MM.1S (cell line): ENCODE measurements at regions not wholly inside any gene's neighbourhood (a gene's known extent, or its start where the extent isn't known, plus 50 kb on each side); places are given as distances from the start of the nearest gene placed in this dataset.

ENCODE experiments used
- DNase-seq: peaks from one replicate; pipeline ENCODE4 v3.0.0-alpha.2; 2015
- H2AFZ ChIP-seq: fragments of 300-600 bp; sonication (generic); 2 replicates; pipeline ENCODE4 v1.6.0; 2016; ENCODE audit warnings: antibody characterized with exemption, low read length
- H3F3A ChIP-seq: fragments of 300-600 bp; sonication (generic); 2 replicates; pipeline ENCODE4 v1.6.1; 2016; ENCODE audit warnings: mild to moderate bottlenecking, antibody characterized with exemption, low read length, moderate library complexity, mixed read lengths; ENCODE audit not compliant: insufficient read depth
- H3K27ac ChIP-seq: fragments of 300-600 bp; sonication (generic); 2 replicates; pipeline ENCODE4 v1.5.1; 2016; ENCODE audit warnings: mild to moderate bottlenecking, low read length
- H3K27me3 ChIP-seq: fragments of 300-600 bp; sonication (generic); replicated peaks from 2 replicates; pipeline ENCODE4 v1.6.0; 2016; ENCODE audit warnings: low read length; ENCODE audit not compliant: insufficient read depth
- H3K36me3 ChIP-seq: fragments of 300-600 bp; sonication (generic); replicated peaks from 2 replicates; pipeline ENCODE4 v1.6.1; 2016; ENCODE audit warnings: mild to moderate bottlenecking, low read length, mixed read lengths; ENCODE audit not compliant: insufficient read depth
- H3K4me1 ChIP-seq: fragments of 300-600 bp; sonication (generic); 2 replicates; pipeline ENCODE4 v1.6.1; 2016; ENCODE audit warnings: low read length, mixed read lengths
- H3K4me2 ChIP-seq: fragments of 300-600 bp; sonication (generic); 2 replicates; pipeline ENCODE4 v1.6.0; 2016; ENCODE audit warnings: low read depth, low read length
- H3K4me3 ChIP-seq: fragments of 300-600 bp; sonication (generic); 2 replicates; pipeline ENCODE4 v1.5.1; 2016; ENCODE audit warnings: low read length, mixed read lengths
- H3K79me2 ChIP-seq: fragments of 300-600 bp; sonication (generic); 2 replicates; pipeline ENCODE4 v1.6.1; 2016; ENCODE audit warnings: mixed run types, low read length, mixed read lengths
- H3K9ac ChIP-seq: fragments of 300-600 bp; sonication (generic); 2 replicates; pipeline ENCODE4 v1.6.1; 2016; ENCODE audit warnings: low read length, mixed read lengths
- H3K9me2 ChIP-seq: fragments of 300-600 bp; sonication (generic); replicated peaks from 2 replicates; pipeline ENCODE4 v1.6.1; 2016; ENCODE audit warnings: mild to moderate bottlenecking, low read length, mixed read lengths; ENCODE audit not compliant: insufficient read depth
- H3K9me3 ChIP-seq: fragments of 300-600 bp; sonication (generic); replicated peaks from 2 replicates; pipeline ENCODE4 v1.6.1; 2016; ENCODE audit warnings: mild to moderate bottlenecking, low read length, mixed read lengths; ENCODE audit not compliant: insufficient read depth
- H4K20me1 ChIP-seq: fragments of 300-600 bp; sonication (generic); 2 replicates; pipeline ENCODE4 v1.6.1; 2016; ENCODE audit warnings: mild to moderate bottlenecking, low read length, moderate library complexity, mixed read lengths; ENCODE audit not compliant: insufficient read depth
- EZH2 ChIP-seq: fragments of 300-600 bp; sonication (generic); optimal IDR thresholded peaks from 2 replicates; pipeline ENCODE3; 2017; ENCODE audit warnings: low read depth, mild to moderate bottlenecking, antibody characterized with exemption, low read length, mixed read lengths
- EZH2phosphoT487 ChIP-seq: fragments of 300-600 bp; sonication (generic); IDR thresholded peaks from 2 replicates; pipeline ENCODE4 v1.6.1; 2018; ENCODE audit warnings: antibody characterized with exemption, low read length
- TF ChIP-seq, protein P1 (sequence below): fragments of 300-600 bp; sonication (generic); IDR thresholded peaks from 2 replicates; pipeline ENCODE4 v1.5.1; 2016; ENCODE audit warnings: antibody characterized with exemption, low read length, mixed read lengths

- Histone ChIP-seq H3K9me2 (no peaks in the 10 kb centered on the region), H3K9ac (no peak overlapping the region)
- TF ChIP-seq, protein P1, sequence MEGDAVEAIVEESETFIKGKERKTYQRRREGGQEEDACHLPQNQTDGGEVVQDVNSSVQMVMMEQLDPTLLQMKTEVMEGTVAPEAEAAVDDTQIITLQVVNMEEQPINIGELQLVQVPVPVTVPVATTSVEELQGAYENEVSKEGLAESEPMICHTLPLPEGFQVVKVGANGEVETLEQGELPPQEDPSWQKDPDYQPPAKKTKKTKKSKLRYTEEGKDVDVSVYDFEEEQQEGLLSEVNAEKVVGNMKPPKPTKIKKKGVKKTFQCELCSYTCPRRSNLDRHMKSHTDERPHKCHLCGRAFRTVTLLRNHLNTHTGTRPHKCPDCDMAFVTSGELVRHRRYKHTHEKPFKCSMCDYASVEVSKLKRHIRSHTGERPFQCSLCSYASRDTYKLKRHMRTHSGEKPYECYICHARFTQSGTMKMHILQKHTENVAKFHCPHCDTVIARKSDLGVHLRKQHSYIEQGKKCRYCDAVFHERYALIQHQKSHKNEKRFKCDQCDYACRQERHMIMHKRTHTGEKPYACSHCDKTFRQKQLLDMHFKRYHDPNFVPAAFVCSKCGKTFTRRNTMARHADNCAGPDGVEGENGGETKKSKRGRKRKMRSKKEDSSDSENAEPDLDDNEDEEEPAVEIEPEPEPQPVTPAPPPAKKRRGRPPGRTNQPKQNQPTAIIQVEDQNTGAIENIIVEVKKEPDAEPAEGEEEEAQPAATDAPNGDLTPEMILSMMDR: no peak
- TF ChIP-seq EZH2 (no peak), EZH2phosphoT487 (no peak)
These were observed 246.8 kb downstream of the ADGRG6 start for GRCh38 chr6:142548566-142548965.

DNA sequence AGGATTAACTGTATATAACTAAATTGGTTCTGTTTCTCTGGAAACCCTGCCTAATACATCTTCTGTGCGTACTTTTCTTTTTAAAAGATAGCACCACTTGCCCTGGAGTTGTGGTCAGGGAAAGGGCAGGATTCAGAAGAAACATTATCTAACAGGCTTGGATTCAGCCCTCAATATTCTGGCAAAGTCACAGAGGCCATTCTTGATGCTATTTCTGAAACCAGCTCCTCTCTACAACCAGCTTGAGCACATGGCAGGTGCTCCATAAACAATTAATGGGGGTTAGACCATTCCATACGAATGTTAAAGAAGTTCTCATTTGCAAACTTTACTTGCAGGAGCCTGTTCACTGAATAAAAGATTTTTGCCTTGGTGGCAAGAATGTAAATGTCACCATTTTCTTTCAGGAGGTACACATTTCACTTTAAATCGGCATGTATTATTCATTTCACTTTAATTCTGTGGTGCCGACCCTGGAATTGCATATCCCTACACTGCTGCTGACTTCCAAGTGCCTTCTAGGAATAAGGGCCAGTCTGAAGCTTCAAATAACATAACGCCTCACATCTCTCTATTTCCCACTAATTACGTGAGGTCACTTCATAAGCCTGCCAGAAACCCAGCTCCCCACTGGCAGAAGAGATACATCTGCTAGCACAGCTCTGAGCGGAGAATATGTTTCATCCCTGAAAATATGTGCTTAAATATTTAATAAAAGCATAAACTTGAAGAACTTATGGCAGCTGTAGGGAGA is 248.7 kb downstream of the ADGRG6 start:
- TF ChIP-seq, protein P1: no peak
- TF ChIP-seq EZH2 (no peak), EZH2phosphoT487 (no peak)
- no peaks in the 10 kb centered on the region for H3K4me1 ChIP-seq
- no peak overlapping the region for H3K4me2 ChIP-seq
- H2AFZ ChIP-seq: no peak overlapping the region
- no peaks in the 10 kb centered on the region for H4K20me1 ChIP-seq
- H3K9me3 ChIP-seq: no peaks in the 10 kb centered on the region
- no peaks in the 10 kb centered on the region for H3F3A ChIP-seq
- no peaks in the 10 kb centered on the region for H3K36me3 ChIP-seq
- no peaks in the 10 kb centered on the region for H3K27me3 ChIP-seq
- H3K27ac ChIP-seq: no peak overlapping the region
- no peak overlapping the region for H3K4me3 ChIP-seq
- DNase-seq: no peak
- no peaks in the 10 kb centered on the region for H3K79me2 ChIP-seq
- H3K9me2 ChIP-seq: no peaks in the 10 kb centered on the region
- H3K9ac ChIP-seq: no peak overlapping the region

More at GRCh38 chr6:142548566-142548965, 246.8 kb downstream of the ADGRG6 start:
- no peaks in the 10 kb centered on the region for H3F3A ChIP-seq
- no peak overlapping the region for H3K4me2 ChIP-seq
- H3K79me2 ChIP-seq: no peaks in the 10 kb centered on the region
- no peaks in the 10 kb centered on the region for H3K36me3 ChIP-seq
- no peak overlapping the region for H3K27ac ChIP-seq
- no peaks in the 10 kb centered on the region for H3K4me1 ChIP-seq
- H3K4me3 ChIP-seq: no peak overlapping the region
- H3K27me3 ChIP-seq: no peaks in the 10 kb centered on the region
- no peak for DNase-seq
- H2AFZ ChIP-seq: no peak overlapping the region
- no peaks in the 10 kb centered on the region for H3K9me3 ChIP-seq
- no peaks in the 10 kb centered on the region for H4K20me1 ChIP-seq

DNA sequence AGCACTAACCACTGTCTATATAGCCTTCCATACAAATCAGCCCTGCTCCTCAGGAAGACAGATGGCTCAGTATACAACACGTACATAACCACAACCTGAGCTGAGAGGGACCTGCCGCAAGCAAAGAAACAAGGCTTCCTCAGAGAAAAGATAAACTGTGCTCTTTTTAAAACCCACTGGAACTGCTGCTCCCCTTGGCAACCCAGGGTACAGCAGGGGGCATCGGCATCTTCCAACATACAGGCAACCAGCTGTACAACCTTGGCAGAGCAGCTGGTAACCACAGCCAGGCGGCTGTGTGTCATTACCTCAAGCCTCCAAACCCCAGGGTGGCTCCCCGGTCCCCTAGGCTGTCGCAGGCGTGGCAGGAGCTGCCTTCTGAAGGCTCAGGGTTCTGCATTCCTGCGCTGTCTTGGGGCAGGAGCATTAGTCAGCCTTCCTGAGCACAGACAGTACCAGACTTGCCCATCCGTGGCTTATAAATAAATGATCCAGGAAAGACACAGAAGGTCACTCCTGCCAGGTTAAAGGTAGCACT is 249.5 kb downstream of the ADGRG6 start:
- H3K36me3 ChIP-seq: no peaks in the 10 kb centered on the region
- no peaks in the 10 kb centered on the region for H3K27me3 ChIP-seq
- no peak overlapping the region for H3K4me2 ChIP-seq
- no peak for DNase-seq
- H3F3A ChIP-seq: no peaks in the 10 kb centered on the region
- H3K9ac ChIP-seq: no peak overlapping the region
- H3K4me1 ChIP-seq: no peaks in the 10 kb centered on the region
- no peak overlapping the region for H3K27ac ChIP-seq
- H2AFZ ChIP-seq: no peak overlapping the region
- no peaks in the 10 kb centered on the region for H3K79me2 ChIP-seq
- no peaks in the 10 kb centered on the region for H3K9me3 ChIP-seq
- no peak for TF ChIP-seq EZH2phosphoT487
- no peak for TF ChIP-seq EZH2
- TF ChIP-seq, protein P1: no peak
- no peak overlapping the region for H3K4me3 ChIP-seq
- H4K20me1 ChIP-seq: no peaks in the 10 kb centered on the region
- no peaks in the 10 kb centered on the region for H3K9me2 ChIP-seq
